ENCODE measurements at regions not wholly inside any gene's neighbourhood (a gene's known extent, or its start where the extent isn't known, plus 50 kb on each side); places are given as distances from the start of the nearest gene placed in this dataset.

DNA sequence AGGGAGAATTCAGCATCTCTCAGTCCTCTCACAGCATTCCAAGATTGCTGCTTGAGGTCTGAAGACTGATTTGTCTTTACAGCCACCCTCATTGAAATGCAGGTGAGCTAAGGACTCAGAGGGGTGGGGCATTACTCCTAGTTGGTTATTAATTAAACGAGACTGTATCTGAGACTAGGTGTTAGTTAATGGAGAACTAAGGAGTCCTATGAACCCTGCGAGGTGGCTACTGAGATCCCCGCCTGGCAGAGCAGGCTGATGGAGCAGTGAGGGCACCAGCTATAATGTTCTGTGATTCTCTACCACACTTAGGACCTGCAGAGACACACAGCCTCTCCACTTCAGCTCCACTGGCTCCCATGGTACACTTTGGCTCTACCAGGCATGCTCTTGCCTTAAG lies 215.3 kb downstream of the MID1IP1 start:
- TF ChIP-seq FOXM1 (IDR thresholded peaks at IDR 0.05; ENCODE audit: borderline replicate concordance, low read depth) (no peak), TAF1 (IDR thresholded peaks at IDR 0.05; ENCODE audit: low read depth) (no peak), YY1 (IDR thresholded peaks at IDR 0.05; ENCODE audit: low read depth) (no peak), CREB1 (IDR thresholded peaks at IDR 0.05; ENCODE audit: low read depth) (no peak), CEBPB (IDR thresholded peaks at IDR 0.05) (no peak), NFIC (IDR thresholded peaks at IDR 0.05) (no peak), RAD21 (IDR thresholded peaks at IDR 0.05; ENCODE audit: low read depth) (no peak), EP300 (IDR thresholded peaks at IDR 0.05; ENCODE audit: borderline replicate concordance) (no peak)
- TF ChIP-seq, protein P1, sequence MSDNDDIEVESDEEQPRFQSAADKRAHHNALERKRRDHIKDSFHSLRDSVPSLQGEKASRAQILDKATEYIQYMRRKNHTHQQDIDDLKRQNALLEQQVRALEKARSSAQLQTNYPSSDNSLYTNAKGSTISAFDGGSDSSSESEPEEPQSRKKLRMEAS (IDR thresholded peaks at IDR 0.05): no peak
- TF ChIP-seq, protein P2, sequence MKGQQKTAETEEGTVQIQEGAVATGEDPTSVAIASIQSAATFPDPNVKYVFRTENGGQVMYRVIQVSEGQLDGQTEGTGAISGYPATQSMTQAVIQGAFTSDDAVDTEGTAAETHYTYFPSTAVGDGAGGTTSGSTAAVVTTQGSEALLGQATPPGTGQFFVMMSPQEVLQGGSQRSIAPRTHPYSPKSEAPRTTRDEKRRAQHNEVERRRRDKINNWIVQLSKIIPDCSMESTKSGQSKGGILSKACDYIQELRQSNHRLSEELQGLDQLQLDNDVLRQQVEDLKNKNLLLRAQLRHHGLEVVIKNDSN (IDR thresholded peaks at IDR 0.05): no peak
- TF ChIP-seq, protein P3, sequence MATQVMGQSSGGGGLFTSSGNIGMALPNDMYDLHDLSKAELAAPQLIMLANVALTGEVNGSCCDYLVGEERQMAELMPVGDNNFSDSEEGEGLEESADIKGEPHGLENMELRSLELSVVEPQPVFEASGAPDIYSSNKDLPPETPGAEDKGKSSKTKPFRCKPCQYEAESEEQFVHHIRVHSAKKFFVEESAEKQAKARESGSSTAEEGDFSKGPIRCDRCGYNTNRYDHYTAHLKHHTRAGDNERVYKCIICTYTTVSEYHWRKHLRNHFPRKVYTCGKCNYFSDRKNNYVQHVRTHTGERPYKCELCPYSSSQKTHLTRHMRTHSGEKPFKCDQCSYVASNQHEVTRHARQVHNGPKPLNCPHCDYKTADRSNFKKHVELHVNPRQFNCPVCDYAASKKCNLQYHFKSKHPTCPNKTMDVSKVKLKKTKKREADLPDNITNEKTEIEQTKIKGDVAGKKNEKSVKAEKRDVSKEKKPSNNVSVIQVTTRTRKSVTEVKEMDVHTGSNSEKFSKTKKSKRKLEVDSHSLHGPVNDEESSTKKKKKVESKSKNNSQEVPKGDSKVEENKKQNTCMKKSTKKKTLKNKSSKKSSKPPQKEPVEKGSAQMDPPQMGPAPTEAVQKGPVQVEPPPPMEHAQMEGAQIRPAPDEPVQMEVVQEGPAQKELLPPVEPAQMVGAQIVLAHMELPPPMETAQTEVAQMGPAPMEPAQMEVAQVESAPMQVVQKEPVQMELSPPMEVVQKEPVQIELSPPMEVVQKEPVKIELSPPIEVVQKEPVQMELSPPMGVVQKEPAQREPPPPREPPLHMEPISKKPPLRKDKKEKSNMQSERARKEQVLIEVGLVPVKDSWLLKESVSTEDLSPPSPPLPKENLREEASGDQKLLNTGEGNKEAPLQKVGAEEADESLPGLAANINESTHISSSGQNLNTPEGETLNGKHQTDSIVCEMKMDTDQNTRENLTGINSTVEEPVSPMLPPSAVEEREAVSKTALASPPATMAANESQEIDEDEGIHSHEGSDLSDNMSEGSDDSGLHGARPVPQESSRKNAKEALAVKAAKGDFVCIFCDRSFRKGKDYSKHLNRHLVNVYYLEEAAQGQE (IDR thresholded peaks at IDR 0.05; ENCODE audit: low read depth): no peak

DNA sequence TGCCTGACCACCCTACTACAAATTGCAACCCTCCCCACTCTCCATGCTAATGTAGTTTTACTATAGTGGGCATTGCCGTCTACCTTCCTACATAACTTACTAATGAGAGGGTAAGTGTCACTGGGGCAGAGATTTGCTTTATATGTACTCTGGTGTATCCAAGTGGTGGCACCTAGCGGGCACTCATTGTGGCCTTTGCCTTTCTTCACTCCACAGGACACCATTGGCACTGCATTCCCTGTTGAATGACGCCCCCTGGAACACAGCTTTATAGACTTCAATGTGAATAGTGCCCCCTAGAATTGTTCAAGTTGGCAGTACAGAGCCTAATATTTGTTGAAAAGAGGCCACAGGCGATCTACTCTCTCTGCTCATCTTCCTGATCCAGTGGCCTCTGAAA lies 215.8 kb downstream of the MID1IP1 start:
- TF ChIP-seq EGR1 (IDR thresholded peaks at IDR 0.05): no peak
- no peak for TF ChIP-seq YY1 (IDR thresholded peaks at IDR 0.05; ENCODE audit: low read depth)
- no peak for TF ChIP-seq CEBPB (IDR thresholded peaks at IDR 0.05)
- TF ChIP-seq NFIC (IDR thresholded peaks at IDR 0.05): no peak

DNA sequence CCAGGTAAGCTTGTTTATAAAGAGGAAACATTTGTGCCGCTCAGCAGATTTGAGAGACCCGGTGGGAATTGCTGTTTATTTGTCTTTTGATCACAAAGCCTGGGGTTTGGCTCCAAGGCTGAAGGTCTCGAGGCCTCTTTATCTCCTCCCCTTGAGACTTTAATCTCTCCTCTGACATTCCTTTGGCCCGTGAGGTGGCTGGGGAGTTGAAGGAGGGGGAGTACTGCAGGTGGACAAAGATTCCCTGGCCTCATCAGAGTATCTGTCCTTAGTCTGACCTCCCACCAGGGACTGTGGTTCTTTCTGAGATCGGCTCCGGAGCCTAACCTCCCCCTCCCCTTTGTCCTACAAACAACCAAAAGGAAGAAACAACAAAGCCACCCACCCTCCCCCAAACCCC lies 216.5 kb downstream of the MID1IP1 start:
- TF ChIP-seq, protein P3 (IDR thresholded peaks at IDR 0.05; ENCODE audit: low read depth): no peak
- TF ChIP-seq ZBTB7A (IDR thresholded peaks at IDR 0.05; ENCODE audit: low read depth): no peak
- TF ChIP-seq TEAD4 (IDR thresholded peaks at IDR 0.05): no peak
- no peak for TF ChIP-seq YY1 (IDR thresholded peaks at IDR 0.05; ENCODE audit: low read depth)
- no peak for TF ChIP-seq FOXM1 (IDR thresholded peaks at IDR 0.05; ENCODE audit: borderline replicate concordance, low read depth)
- TF ChIP-seq, protein P2 (IDR thresholded peaks at IDR 0.05): no peak
- TF ChIP-seq NFIC (IDR thresholded peaks at IDR 0.05): no peak
- TF ChIP-seq, protein P1 (IDR thresholded peaks at IDR 0.05): no peak
- TF ChIP-seq RAD21 (IDR thresholded peaks at IDR 0.05; ENCODE audit: low read depth): no peak
- TF ChIP-seq CEBPB (IDR thresholded peaks at IDR 0.05): no peak
- no peak for TF ChIP-seq TCF12 (IDR thresholded peaks at IDR 0.05; ENCODE audit: low read depth)
- TF ChIP-seq EP300 (IDR thresholded peaks at IDR 0.05; ENCODE audit: borderline replicate concordance): no peak

DNA sequence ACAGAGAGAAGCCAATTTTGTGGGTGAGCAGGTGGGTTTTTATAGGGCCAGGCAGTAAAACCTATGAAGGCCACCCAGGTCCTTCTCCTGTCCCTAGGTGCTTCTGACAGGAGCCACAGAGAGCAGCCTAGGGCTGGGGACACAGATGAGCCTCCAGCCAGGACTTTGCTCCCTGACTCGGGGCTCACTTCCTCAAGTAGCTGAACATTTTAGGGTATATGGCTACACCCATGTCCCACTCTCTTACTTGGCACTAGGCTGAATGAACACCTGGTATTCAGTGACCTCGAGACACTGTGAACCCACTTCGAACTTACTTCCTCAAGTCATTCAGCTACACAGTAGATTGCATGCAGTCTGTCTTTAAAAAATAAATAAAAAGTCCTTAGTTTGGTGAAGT lies 217.3 kb downstream of the MID1IP1 start:
- TF ChIP-seq CEBPB (IDR thresholded peaks at IDR 0.05): no peak
- TF ChIP-seq, protein P1 (IDR thresholded peaks at IDR 0.05): no peak
- TF ChIP-seq EP300 (IDR thresholded peaks at IDR 0.05; ENCODE audit: borderline replicate concordance): no peak
- TF ChIP-seq NFIC (IDR thresholded peaks at IDR 0.05): no peak
- TF ChIP-seq, protein P2 (IDR thresholded peaks at IDR 0.05): no peak
- no peak for TF ChIP-seq TCF12 (IDR thresholded peaks at IDR 0.05; ENCODE audit: low read depth)
- TF ChIP-seq, protein P3 (IDR thresholded peaks at IDR 0.05; ENCODE audit: low read depth): no peak

All from Ishikawa (cell line).